ENCODE measurements at regions not wholly inside any gene's neighbourhood (a gene's known extent, or its start where the extent isn't known, plus 50 kb on each side); places are given as distances from the start of the nearest gene placed in this dataset.
"Not testable (repeated sequence)": the region's sequence is repeated elsewhere in the genome, so short reads cannot be mapped to it uniquely, and the experiment has no call there.

- not testable (repeated sequence) for TF ChIP-seq NR3C1 (IDR thresholded peaks at IDR 0.05); CTCF (IDR thresholded peaks at IDR 0.05); POLR2AphosphoS2 (conservative IDR thresholded peaks at IDR 0.05; ENCODE audit: low read length)
Observed at GRCh38 chrX:106275172-106275571, 107.1 kb downstream of the PWWP3B start.
